ENCODE measurements at regions not wholly inside any gene's neighbourhood (a gene's known extent, or its start where the extent isn't known, plus 50 kb on each side); places are given as distances from the start of the nearest gene placed in this dataset.
A peak's percentile ranks its signal among the peaks of the same experiment; 100 is the strongest.

GRCh38 chr9:18228101-18228500, 245.9 kb upstream of the ADAMTSL1 start:
- in situ Hi-C loops (cut with HindIII; ENCODE audit: low pct_unique_long_range_greater_than_20kb, low sequenced_read_pairs) = no loop called here
- no peak for DNase-seq (ENCODE audit: low read depth)

DNA sequence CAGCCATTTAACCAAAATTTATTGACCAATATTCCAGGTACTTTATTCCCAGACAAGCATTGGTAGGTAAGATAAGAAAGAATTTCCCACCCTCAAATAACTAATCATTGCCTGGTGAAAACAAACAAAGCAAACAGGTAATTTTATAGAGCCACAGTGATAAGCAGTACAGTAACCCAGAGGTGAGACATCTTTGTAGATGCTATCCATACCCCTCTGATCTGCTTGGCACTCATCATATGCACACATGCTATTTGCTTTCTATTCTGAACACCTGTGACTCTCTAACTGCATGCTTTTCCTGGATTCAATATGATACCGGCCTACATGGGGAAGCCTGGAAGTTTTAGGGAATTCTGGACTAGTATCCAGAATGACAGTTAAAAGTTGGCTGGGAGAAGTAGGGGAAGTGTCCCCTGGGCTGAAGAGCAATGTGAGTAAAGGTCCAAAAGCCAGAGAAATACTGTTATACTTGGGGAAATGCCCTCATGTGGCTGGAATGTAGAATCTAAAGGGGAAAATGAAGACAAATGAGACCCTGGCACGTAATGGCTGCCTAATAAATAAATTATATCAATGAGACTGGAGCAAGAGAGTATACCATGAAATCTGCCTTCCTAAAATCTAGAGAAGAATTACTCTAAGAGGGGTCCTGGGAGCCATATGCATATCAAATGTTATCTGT, 243.8 kb upstream of the ADAMTSL1 start:
- in situ Hi-C loops (cut with HindIII; ENCODE audit: low pct_unique_long_range_greater_than_20kb, low sequenced_read_pairs) = no loop called here
- no peak for DNase-seq (ENCODE audit: low read depth)

GRCh38 chr9:18233311-18233710, 240.6 kb upstream of the ADAMTSL1 start:
- DNase-seq (ENCODE audit: low read depth) = no peak
- in situ Hi-C loops (cut with HindIII; ENCODE audit: low pct_unique_long_range_greater_than_20kb, low sequenced_read_pairs) = no loop called here

- in situ Hi-C loops (cut with HindIII; ENCODE audit: low pct_unique_long_range_greater_than_20kb, low sequenced_read_pairs) = no loop called here
- DNase-seq (ENCODE audit: low read depth) = no peak
Measured at GRCh38 chr9:18233776-18234445, 240.0 kb upstream of the ADAMTSL1 start.

GRCh38 chr9:18235181-18235908, 238.6 kb upstream of the ADAMTSL1 start:
- DNase-seq (ENCODE audit: low read depth) = no peak
- in situ Hi-C loops (cut with HindIII; ENCODE audit: low pct_unique_long_range_greater_than_20kb, low sequenced_read_pairs) = no loop called here

DNA sequence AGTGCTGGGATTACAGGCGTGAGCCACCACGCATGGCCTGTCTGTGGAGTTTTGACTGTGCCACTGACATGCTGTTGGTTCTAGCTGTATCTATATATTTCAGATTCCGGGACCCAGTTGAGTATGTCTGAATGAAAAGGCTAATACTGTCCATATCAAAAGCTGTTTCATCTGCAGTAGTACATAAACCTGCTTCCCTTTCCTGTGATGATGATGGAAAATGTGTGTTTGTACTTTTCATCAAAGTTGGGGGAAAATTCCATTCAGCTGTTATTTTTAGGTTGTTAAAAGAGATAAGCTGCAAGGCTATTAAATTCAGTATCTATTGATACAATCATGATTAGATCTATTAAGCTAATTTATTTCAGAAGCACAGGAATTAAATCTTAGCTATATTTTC, 237.6 kb upstream of the ADAMTSL1 start:
- no peak for DNase-seq (ENCODE audit: low read depth)
- in situ Hi-C loops (cut with HindIII; ENCODE audit: low pct_unique_long_range_greater_than_20kb, low sequenced_read_pairs) = no loop called here

DNA sequence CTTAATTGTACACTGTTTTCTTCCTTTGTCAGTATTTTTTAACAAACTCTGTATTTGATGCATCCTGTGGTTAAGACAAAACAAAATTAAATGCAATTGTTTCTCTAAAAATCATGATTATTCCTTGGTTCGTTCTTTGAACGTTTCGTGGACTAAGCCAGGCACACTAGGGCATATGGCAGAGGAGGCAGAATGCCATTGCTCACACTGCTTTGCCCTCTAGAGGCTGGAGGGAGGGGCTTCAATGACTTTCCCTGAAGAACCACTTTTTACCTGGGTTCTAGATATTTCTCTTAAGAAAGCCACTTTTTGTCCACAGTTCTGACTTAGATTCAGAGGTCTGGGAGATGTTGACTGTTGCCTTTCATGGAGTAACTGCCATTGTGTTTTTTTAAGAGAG, 236.2 kb upstream of the ADAMTSL1 start:
- in situ Hi-C loops (cut with HindIII; ENCODE audit: low pct_unique_long_range_greater_than_20kb, low sequenced_read_pairs) = no loop called here
- no peak for DNase-seq (ENCODE audit: low read depth)

- in situ Hi-C loops (cut with HindIII; ENCODE audit: low pct_unique_long_range_greater_than_20kb, low sequenced_read_pairs) = no loop called here
- DNase-seq (ENCODE audit: low read depth) = peak; percentile 35
Measured at GRCh38 chr9:18238254-18238653, 235.7 kb upstream of the ADAMTSL1 start.

- DNase-seq (ENCODE audit: low read depth) = no peak
- in situ Hi-C loops (cut with HindIII; ENCODE audit: low pct_unique_long_range_greater_than_20kb, low sequenced_read_pairs) = no loop called here
Measured at GRCh38 chr9:18238752-18239447, 235.1 kb upstream of the ADAMTSL1 start.

GRCh38 chr9:18240213-18240612, 233.7 kb upstream of the ADAMTSL1 start:
- DNase-seq (ENCODE audit: low read depth) = no peak
- in situ Hi-C loops (cut with HindIII; ENCODE audit: low pct_unique_long_range_greater_than_20kb, low sequenced_read_pairs) = no loop called here

DNA sequence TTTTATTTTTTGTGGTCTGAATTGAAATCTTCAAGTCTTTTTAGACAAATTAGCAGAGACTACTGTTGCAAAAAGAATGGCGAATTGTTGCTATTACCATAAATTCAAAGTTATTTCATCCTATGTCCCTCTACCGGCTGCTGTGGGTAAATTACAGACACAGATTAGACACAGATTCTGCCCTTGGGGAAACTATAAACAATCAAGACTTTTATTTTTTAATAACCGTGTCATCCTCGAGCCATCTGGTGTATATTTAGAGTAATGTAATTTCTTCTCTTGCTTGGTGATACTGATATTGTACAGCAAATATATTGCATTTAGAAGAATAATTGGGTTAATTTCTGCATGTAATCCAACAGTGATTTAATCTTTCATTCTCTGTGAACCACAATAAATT, 228.0 kb upstream of the ADAMTSL1 start:
- in situ Hi-C loops (cut with HindIII; ENCODE audit: low pct_unique_long_range_greater_than_20kb, low sequenced_read_pairs) = no loop called here
- DNase-seq (ENCODE audit: low read depth) = no peak

DNA sequence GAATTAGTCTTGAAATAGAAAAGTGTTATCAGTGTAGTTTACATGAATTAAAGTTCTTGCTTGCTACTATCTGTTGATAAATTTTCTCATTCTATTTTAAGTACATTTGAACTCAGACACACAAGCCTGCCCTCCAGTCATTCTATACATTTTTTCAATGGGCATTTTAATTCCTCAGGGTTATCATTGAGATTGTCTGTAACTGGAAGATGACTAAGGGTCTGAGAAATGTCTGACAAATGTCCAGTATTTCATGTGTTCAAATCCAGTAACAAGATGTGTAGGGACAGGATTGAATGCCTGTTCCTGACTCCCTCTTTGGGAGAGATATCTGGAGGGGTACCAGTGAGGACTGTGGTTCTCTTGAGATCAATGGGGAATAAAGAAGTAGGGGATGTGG, 223.9 kb upstream of the ADAMTSL1 start:
- no peak for DNase-seq (ENCODE audit: low read depth)
- in situ Hi-C loops (cut with HindIII; ENCODE audit: low pct_unique_long_range_greater_than_20kb, low sequenced_read_pairs) = no loop called here

DNA sequence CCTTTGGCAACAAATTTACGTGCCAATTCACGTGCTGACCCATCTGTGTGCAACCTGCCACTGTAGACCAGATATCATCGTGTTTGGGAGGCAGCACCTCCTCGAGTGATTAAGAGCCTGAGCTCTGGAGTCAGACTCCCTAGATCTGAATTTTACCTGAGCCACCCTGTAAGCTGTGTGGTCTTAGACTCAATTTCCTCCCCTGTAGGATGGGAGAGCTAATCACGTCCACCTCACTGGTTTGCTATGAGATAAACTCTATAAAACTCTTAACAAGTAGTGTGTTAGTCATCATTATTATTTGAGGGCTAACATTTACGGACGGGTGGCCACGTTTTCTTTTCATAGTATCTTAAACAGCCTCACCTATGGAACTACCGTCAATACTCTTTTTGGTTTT, 220.0 kb upstream of the ADAMTSL1 start:
- no peak for DNase-seq (ENCODE audit: low read depth)
- in situ Hi-C loops (cut with HindIII; ENCODE audit: low pct_unique_long_range_greater_than_20kb, low sequenced_read_pairs) = no loop called here

DNA sequence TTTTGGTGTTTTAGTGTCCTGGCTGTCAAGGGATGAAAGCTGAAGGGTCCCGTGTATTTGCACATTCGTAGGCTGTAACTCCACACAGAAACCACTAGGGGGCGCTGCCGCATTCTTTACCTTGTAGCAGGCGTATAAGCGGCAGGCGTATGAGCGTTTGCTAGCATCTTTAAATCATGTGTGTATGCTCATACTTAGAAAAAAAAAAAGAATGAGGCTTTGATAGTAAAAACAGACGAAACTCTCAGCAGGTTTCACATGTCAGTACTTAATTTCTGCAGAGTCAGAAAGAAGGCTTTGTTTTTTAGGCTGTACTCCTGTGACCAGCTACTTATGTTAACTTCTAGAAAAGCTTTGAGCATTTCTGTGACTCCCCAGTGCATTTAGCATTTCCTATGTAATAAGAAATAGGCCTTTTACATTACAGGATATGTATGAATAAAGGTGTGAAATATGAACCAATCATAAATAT, 218.8 kb upstream of the ADAMTSL1 start:
- DNase-seq (ENCODE audit: low read depth) = peak; percentile 42
- in situ Hi-C loops (cut with HindIII; ENCODE audit: low pct_unique_long_range_greater_than_20kb, low sequenced_read_pairs) = no loop called here

GRCh38 chr9:18255747-18256146, 218.2 kb upstream of the ADAMTSL1 start:
- in situ Hi-C loops (cut with HindIII; ENCODE audit: low pct_unique_long_range_greater_than_20kb, low sequenced_read_pairs) = no loop called here
- no peak for DNase-seq (ENCODE audit: low read depth)

DNA sequence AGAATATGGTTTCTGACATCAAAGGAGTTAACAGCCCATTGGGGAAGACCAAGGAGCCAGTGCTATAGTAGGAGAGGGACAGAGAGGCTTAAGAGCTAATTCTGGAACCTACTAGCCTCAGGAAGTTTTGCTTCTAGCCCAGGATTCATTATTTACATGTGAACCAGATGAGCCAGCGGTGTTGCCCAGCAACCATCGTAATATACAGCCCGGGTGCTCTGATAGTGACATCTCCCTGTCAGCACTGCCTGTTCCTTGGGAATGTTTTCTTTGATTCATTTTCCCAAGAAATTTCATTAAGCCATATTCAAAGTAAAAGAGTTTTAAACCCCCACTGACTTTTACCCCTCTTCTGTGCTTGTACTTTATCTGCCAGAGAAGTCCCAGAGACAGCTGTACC, 217.4 kb upstream of the ADAMTSL1 start:
- in situ Hi-C loops (cut with HindIII; ENCODE audit: low pct_unique_long_range_greater_than_20kb, low sequenced_read_pairs) = no loop called here
- DNase-seq (ENCODE audit: low read depth) = no peak

GRCh38 chr9:18260521-18260920, 213.4 kb upstream of the ADAMTSL1 start:
- in situ Hi-C loops (cut with HindIII; ENCODE audit: low pct_unique_long_range_greater_than_20kb, low sequenced_read_pairs) = no loop called here
- no peak for DNase-seq (ENCODE audit: low read depth)

- in situ Hi-C loops (cut with HindIII; ENCODE audit: low pct_unique_long_range_greater_than_20kb, low sequenced_read_pairs) = no loop called here
Measured at GRCh38 chr9:18261181-18261580, 212.8 kb upstream of the ADAMTSL1 start.

DNA sequence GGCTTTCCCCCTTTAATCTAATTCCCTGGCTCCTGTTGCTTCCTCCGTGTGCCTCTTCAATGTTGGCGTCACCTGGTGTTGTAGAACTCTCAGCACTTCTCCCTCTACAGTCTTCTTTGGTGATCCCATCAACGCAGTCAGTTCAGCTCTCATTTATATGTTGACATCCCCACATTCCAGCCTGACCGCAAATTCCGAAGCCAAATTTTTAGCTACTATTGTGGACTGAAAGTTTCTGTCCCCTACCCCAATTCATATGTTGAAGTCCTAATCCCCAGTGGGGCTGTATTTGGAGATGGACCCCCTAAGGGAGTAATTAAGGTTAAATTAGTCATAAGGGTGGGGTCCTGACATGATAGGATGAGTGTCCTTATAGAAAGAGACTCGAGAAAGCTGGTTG, 210.6 kb upstream of the ADAMTSL1 start:
- in situ Hi-C loops (cut with HindIII; ENCODE audit: low pct_unique_long_range_greater_than_20kb, low sequenced_read_pairs) = no loop called here

More at GRCh38 chr9:18261181-18261580, 212.8 kb upstream of the ADAMTSL1 start:
- DNase-seq (ENCODE audit: low read depth) = no peak

More for the DNA sequence above, 210.6 kb upstream of the ADAMTSL1 start:
- no peak for DNase-seq (ENCODE audit: low read depth)
